HL-60 (cell line): ENCODE measurements at regions not wholly inside any gene's neighbourhood (a gene's known extent, or its start where the extent isn't known, plus 50 kb on each side); places are given as distances from the start of the nearest gene placed in this dataset.
A peak's percentile ranks its signal among the peaks of the same experiment; 100 is the strongest.

Experiments used
- DNase-seq, 2 experiments: peaks; one replicate each; pipeline ENCODE4 v3.0.0-alpha.2; 2010 to 2020; ENCODE audit warnings: low read depth in 1 of 2, low spot score in 1 of 2
- H3K27ac ChIP-seq: fragments of 250-450 bp; sonication (Bioruptor Pico); replicated peaks from 2 replicates; pipeline ENCODE4 v1.5.1; 2020; ENCODE audit warnings: mild to moderate bottlenecking, moderate library complexity
- H3K27me3 ChIP-seq: fragments of 250-450 bp; sonication (Bioruptor Pico); 2 replicates; pipeline ENCODE4 v1.5.1; 2021; ENCODE audit warnings: mild to moderate bottlenecking, moderate library complexity; ENCODE audit not compliant: insufficient read depth, poor library complexity, severe bottlenecking
- H3K4me3 ChIP-seq: replicated peaks from 2 replicates; pipeline ENCODE4 v1.5.1; 2011; ENCODE audit warnings: mild to moderate bottlenecking, control low read depth, low read length; ENCODE audit not compliant: insufficient read depth
- CTCF ChIP-seq: IDR thresholded peaks from one replicate; pipeline ENCODE4 v1.5.1; 2011; ENCODE audit warnings: low read length, control low read depth, inconsistent platforms; ENCODE audit not compliant: insufficient read depth
- GABPA ChIP-seq: IDR thresholded peaks from 2 replicates; pipeline ENCODE4 v1.6.1; 2012; ENCODE audit warnings: low read depth
- POLR2AphosphoS5 ChIP-seq: IDR thresholded peaks from 2 replicates; pipeline ENCODE4 v1.6.1; 2012; ENCODE audit warnings: low read depth
- SPI1 ChIP-seq: IDR thresholded peaks from 2 replicates; pipeline ENCODE4 v1.6.1; 2012; ENCODE audit warnings: low read depth, mild to moderate bottlenecking, borderline replicate concordance
- TF ChIP-seq, protein P1 (sequence below): IDR thresholded peaks from 2 replicates; pipeline ENCODE4 v1.6.1; 2012; ENCODE audit warnings: low read depth; ENCODE audit not compliant: insufficient replicate concordance

DNA sequence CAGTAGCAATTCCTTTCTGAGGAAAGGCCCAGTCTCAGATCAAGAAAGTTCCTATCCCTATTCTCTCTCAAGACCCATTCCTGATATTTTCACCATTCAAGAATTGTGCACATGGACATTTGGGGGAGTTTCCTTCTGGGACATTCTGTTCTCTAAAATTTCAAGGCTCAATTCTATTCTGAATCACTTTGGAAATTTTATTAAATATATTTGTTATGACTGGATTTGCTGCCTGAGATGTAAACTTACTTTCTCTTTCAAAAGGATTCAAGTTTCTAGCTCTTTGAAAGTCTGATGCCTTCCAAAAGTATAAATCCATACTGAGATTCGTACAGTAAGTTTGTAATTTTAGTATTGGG, 55.3 kb upstream of the STK17B start:
- no peak for DNase-seq
- H3K27ac ChIP-seq = no peak overlapping the region
- no peak for TF ChIP-seq SPI1
- no peak for TF ChIP-seq CTCF
- TF ChIP-seq POLR2AphosphoS5 = no peak
- TF ChIP-seq, protein P1, sequence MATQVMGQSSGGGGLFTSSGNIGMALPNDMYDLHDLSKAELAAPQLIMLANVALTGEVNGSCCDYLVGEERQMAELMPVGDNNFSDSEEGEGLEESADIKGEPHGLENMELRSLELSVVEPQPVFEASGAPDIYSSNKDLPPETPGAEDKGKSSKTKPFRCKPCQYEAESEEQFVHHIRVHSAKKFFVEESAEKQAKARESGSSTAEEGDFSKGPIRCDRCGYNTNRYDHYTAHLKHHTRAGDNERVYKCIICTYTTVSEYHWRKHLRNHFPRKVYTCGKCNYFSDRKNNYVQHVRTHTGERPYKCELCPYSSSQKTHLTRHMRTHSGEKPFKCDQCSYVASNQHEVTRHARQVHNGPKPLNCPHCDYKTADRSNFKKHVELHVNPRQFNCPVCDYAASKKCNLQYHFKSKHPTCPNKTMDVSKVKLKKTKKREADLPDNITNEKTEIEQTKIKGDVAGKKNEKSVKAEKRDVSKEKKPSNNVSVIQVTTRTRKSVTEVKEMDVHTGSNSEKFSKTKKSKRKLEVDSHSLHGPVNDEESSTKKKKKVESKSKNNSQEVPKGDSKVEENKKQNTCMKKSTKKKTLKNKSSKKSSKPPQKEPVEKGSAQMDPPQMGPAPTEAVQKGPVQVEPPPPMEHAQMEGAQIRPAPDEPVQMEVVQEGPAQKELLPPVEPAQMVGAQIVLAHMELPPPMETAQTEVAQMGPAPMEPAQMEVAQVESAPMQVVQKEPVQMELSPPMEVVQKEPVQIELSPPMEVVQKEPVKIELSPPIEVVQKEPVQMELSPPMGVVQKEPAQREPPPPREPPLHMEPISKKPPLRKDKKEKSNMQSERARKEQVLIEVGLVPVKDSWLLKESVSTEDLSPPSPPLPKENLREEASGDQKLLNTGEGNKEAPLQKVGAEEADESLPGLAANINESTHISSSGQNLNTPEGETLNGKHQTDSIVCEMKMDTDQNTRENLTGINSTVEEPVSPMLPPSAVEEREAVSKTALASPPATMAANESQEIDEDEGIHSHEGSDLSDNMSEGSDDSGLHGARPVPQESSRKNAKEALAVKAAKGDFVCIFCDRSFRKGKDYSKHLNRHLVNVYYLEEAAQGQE = no peak
- no peak overlapping the region for H3K4me3 ChIP-seq
- no peaks in the 10 kb centered on the region for H3K27me3 ChIP-seq

DNA sequence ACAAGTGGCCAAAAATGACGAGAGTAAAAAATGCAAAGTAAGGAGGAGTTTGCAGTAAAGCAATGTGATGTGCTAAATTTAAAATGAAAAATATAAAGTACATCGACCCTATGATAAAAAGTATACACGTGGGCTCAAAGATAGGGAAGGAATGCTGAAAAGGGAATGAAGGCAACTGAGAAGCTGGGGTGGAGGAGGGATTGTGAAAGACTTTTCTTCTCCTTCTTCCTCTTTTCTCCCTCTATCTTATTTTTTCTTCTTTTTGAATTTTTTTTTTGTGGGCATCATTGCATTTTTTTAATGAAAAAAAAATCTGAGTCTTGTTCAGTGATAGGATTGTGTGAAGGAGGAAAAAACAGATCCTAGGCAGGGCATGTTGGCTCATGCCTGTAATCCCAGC, 57.6 kb upstream of the STK17B start:
- TF ChIP-seq SPI1 (peak; percentile 62; the same call in 1 of the 2 replicates), GABPA (no peak)
- no peak for DNase-seq
- Histone ChIP-seq H3K27me3 (no peaks in the 10 kb centered on the region), H3K27ac (no peak overlapping the region), H3K4me3 (no peak overlapping the region)

DNA sequence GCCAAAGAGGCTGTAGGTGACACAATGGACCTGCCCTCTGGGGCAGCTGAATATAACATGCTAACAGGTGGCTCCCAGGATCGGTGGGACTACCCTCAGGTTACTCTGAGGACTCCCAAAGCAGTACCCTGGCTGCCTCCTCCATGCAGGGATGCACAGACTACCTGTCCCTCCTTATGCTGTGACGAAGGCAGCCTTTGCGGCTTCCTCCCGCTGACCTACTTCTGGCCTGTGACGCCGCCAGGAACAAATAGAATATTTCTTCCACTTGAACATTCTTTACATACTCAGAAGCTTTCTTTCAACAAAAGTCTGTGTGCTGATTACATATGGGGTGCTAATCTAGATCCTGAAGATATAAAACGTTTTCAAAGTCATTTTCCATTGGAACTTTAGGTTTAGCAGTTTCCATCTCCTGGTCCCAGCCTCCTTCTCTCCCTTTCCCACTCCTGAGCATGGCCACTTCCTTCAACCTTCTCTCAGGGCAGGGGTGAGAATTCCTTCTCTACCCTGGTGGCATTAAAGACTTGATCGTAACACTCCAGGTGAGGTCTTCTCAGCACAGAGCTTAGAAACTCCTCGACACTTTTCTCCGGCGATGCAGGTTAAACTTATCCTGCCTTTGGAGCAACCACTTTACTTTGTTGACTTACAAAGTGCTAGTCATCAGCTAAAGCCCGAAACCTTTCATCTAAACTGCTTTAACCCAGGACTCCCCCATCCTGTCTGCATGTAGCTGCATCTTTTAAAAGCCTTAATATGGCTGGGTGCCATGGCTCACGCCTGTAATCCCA, 58.9 kb upstream of the STK17B start:
- no peak overlapping the region for H3K27ac ChIP-seq
- no peak for TF ChIP-seq POLR2AphosphoS5
- no peak for TF ChIP-seq CTCF
- TF ChIP-seq GABPA = no peak
- TF ChIP-seq, protein P1 = no peak
- no peak for TF ChIP-seq SPI1
- no peak for DNase-seq

DNA sequence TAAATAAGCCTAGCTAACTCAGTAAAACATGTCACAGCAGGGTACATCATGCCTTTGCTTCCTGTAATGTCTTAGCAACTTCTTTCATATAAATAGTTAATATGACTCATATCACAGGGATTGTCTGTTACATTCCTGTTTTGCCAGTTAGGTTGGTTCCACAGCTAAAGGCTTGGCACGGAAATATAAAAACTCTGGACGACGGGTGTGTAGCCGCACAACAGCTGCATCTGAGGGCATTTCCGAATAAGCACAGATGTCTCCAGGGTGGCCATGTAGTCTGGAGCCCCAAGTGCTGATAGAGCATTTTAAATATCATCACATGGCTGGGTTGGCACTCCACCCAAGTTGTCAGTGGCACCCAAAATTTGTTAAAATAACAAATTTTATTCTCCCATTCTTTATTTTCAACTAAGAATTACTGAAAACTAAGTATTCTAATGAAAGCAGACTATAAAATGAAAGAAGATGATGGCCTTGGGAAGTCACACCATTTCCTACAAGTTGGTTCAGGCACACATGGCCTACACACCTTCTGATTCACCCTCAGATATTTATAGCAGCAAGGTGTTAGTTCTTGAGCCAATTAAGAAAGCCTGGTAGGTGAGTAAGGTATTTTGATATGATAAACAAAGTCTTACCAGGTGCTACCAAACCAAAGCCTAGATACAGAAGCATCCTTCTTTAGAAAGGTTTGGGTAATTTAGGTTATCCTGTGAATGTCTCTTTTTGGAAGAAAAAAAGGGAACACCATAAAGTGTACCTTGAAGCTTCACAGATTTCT, 61.8 kb upstream of the STK17B start:
- no peaks in the 10 kb centered on the region for H3K27me3 ChIP-seq
- peak overlapping the region; percentile 35 for H3K27ac ChIP-seq
- DNase-seq = no peak

More for the DNA sequence above, 58.9 kb upstream of the STK17B start:
- no peaks in the 10 kb centered on the region for H3K27me3 ChIP-seq
- H3K4me3 ChIP-seq = no peak overlapping the region

More for the DNA sequence above, 61.8 kb upstream of the STK17B start:
- TF ChIP-seq CTCF = no peak
- TF ChIP-seq, protein P1 = no peak
- TF ChIP-seq SPI1 = no peak
- no peak for TF ChIP-seq POLR2AphosphoS5
- no peak for TF ChIP-seq GABPA
- H3K4me3 ChIP-seq = no peak overlapping the region
